ENCODE measurements at regions not wholly inside any gene's neighbourhood (a gene's known extent, or its start where the extent isn't known, plus 50 kb on each side); places are given as distances from the start of the nearest gene placed in this dataset.

- TF ChIP-seq, protein P1, sequence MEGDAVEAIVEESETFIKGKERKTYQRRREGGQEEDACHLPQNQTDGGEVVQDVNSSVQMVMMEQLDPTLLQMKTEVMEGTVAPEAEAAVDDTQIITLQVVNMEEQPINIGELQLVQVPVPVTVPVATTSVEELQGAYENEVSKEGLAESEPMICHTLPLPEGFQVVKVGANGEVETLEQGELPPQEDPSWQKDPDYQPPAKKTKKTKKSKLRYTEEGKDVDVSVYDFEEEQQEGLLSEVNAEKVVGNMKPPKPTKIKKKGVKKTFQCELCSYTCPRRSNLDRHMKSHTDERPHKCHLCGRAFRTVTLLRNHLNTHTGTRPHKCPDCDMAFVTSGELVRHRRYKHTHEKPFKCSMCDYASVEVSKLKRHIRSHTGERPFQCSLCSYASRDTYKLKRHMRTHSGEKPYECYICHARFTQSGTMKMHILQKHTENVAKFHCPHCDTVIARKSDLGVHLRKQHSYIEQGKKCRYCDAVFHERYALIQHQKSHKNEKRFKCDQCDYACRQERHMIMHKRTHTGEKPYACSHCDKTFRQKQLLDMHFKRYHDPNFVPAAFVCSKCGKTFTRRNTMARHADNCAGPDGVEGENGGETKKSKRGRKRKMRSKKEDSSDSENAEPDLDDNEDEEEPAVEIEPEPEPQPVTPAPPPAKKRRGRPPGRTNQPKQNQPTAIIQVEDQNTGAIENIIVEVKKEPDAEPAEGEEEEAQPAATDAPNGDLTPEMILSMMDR (IDR thresholded peaks at IDR 0.05; ENCODE audit: insufficient read depth, low read depth, low read length, missing control alignments): peak; percentile 87
- peak; percentile 61 for DNase-seq (ENCODE audit: low read depth)
- no peak overlapping the region for H3K4me3 ChIP-seq (ENCODE audit: low read length)
These were observed 103.0 kb upstream of the VEPH1 start for GRCh38 chr3:157606011-157606851.

GRCh38 chr3:157605356-157605755 is 102.1 kb upstream of the VEPH1 start:
- no peak overlapping the region for H3K4me3 ChIP-seq (ENCODE audit: low read length)
- no peak for DNase-seq (ENCODE audit: low read depth)
- TF ChIP-seq, protein P1 (IDR thresholded peaks at IDR 0.05; ENCODE audit: insufficient read depth, low read depth, low read length, missing control alignments): no peak

GRCh38 chr3:157602424-157602823 is 99.2 kb upstream of the VEPH1 start:
- no peak for DNase-seq (ENCODE audit: low read depth)
- TF ChIP-seq, protein P1 (IDR thresholded peaks at IDR 0.05; ENCODE audit: insufficient read depth, low read depth, low read length, missing control alignments): no peak
- no peak overlapping the region for H3K4me3 ChIP-seq (ENCODE audit: low read length)

GRCh38 chr3:157595259-157595658 is 92.0 kb upstream of the VEPH1 start:
- TF ChIP-seq, protein P1 (IDR thresholded peaks at IDR 0.05; ENCODE audit: insufficient read depth, low read depth, low read length, missing control alignments): no peak
- no peak for DNase-seq (ENCODE audit: low read depth)
- no peak overlapping the region for H3K4me3 ChIP-seq (ENCODE audit: low read length)

DNA sequence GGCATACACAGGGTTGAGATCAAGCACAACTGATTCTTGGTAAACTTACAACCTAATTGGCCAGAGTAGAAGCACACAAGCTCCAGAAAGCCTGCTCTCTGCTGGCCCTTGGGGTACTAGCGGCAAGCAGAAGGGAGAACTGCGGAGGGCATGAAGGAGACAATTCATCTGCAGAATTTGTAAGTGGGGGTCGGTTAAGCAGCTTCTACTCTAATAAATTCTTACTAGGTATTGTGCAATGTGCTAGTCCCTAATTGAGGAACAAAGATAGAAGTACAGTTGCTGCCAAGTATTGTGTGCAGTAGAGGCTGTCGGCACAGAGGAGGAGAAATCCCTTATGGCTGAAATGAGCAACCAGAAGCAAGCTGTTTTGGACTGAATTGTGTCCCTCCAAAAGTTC is 91.2 kb upstream of the VEPH1 start:
- TF ChIP-seq, protein P1 (IDR thresholded peaks at IDR 0.05; ENCODE audit: insufficient read depth, low read depth, low read length, missing control alignments): no peak
- H3K4me3 ChIP-seq (ENCODE audit: low read length): no peak overlapping the region
- no peak for DNase-seq (ENCODE audit: low read depth)

- H3K4me3 ChIP-seq (ENCODE audit: low read length): no peak overlapping the region
- TF ChIP-seq, protein P1 (IDR thresholded peaks at IDR 0.05; ENCODE audit: insufficient read depth, low read depth, low read length, missing control alignments): no peak
- DNase-seq (ENCODE audit: low read depth): no peak
These were observed 89.6 kb upstream of the VEPH1 start for GRCh38 chr3:157592769-157593168.

DNA sequence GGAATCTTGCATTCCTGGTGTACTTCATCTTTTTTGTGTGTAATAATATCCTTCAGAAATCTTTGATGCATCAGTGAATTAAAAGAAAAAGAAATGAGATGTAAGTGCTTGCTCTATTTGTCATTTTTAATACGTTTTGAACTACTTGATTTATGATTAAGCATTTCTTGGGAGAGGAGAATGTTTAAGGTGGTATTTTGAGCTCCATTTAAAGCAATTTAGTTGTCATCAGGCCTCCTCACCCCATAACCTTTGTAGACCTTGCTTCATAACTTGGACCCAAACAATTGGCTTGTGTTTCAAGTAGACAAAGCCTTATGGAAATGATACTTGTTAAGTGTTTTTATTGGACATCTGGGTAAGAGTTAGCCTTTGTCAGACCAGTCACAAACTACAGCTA is 87.1 kb upstream of the VEPH1 start:
- no peak overlapping the region for H3K4me3 ChIP-seq (ENCODE audit: low read length)
- TF ChIP-seq, protein P1 (IDR thresholded peaks at IDR 0.05; ENCODE audit: insufficient read depth, low read depth, low read length, missing control alignments): no peak
- no peak for DNase-seq (ENCODE audit: low read depth)

All from epithelial cell of esophagus (primary cell).